K562 (cell line): ENCODE measurements at regions not wholly inside any gene's neighbourhood (a gene's known extent, or its start where the extent isn't known, plus 50 kb on each side); places are given as distances from the start of the nearest gene placed in this dataset.

ENCODE experiments used
- ATAC-seq: fragments of 200-7000 bp; cut with Tn5 transposase; 3 replicates; pipeline ENCODE4 v1.9.1; 2020; ENCODE audit warnings: moderate library complexity
- BruUV-seq: library from RNA; stranded (reverse); fragments of 400-500 nt; replicated peaks from 2 replicates; lab custom pipeline; 2021; lab: Mats Ljungman, UMichigan
- CTCF ChIA-PET: fragments of 300-600 bp; formaldehyde crosslinking; extraction: SDS; loops from one replicate; lab custom pipeline; 2021; ENCODE audit warnings: low intra/inter-chr PET ratio; lab: Yijun Ruan, JAX
- POLR2A ChIA-PET: fragments of 300-600, 350-650 bp; sonication (Branson Sonifier 250); formaldehyde crosslinking; extraction: SDS; loops from one replicate; lab custom pipeline; 2021; ENCODE audit warnings: antibody characterized with exemption, inconsistent platforms; lab: Yijun Ruan, JAX
- DNase-seq, 4 experiments: peaks; one replicate each; pipeline versions ENCODE4 v3.0.0 to v3.0.0-alpha.2; 2011 to 2018; ENCODE audit warnings: low spot score in 3 of 4, mixed read lengths in 3 of 4; ENCODE audit errors: extremely low read depth in 1 of 4
- FAIRE-seq: peaks from 2 replicates; lab custom pipeline; 2011; peaks lifted over from hg19 to GRCh38; lab: Jason Lieb, UNC
- H2AFZ ChIP-seq: 2 replicates; pipeline ENCODE4 v1.6.0; 2011; ENCODE audit warnings: low read depth, low read length, control low read depth, inconsistent platforms
- H3K27ac ChIP-seq: fragments of 200-600 bp; 3 replicates; pipeline ENCODE4 v1.8.0; 2011; ENCODE audit warnings: low read depth, mild to moderate bottlenecking, control low read depth, inconsistent platforms, low read length, moderate library complexity, mixed read lengths; ENCODE audit errors: extremely low read depth
- H3K27me3 ChIP-seq, 2 experiments: fragments of 300-600 bp in 1 of 2; 2 replicates in 1 of 2; 3 replicates in 1 of 2; pipeline versions ENCODE4 v1.6.0 to v1.8.0; 2011; ENCODE audit warnings: inconsistent platforms in 2 of 2, low read length in 2 of 2, mild to moderate bottlenecking in 1 of 2, mixed read lengths in 1 of 2, moderate library complexity in 1 of 2; ENCODE audit not compliant: control insufficient read depth in 2 of 2, insufficient read depth in 2 of 2
- H3K36me3 ChIP-seq: fragments of 300-600 bp; 3 replicates; pipeline ENCODE4 v1.8.0; 2011; ENCODE audit warnings: mild to moderate bottlenecking, low read length, inconsistent platforms; ENCODE audit not compliant: control insufficient read depth, insufficient read depth
- H3K4me1 ChIP-seq, 2 experiments: fragments of 200-600 bp in 1 of 2; replicated peaks in 1 of 2; 2 replicates in 1 of 2; 3 replicates in 1 of 2; pipeline versions ENCODE4 v1.5.1 to v1.8.0; 2011; ENCODE audit warnings: inconsistent platforms in 2 of 2, low read length in 2 of 2, mild to moderate bottlenecking in 1 of 2, mixed read lengths in 1 of 2, moderate library complexity in 1 of 2; ENCODE audit not compliant: control insufficient read depth in 2 of 2, insufficient read depth in 2 of 2
- H3K4me2 ChIP-seq: 2 replicates; pipeline ENCODE4 v1.6.1; 2011; ENCODE audit warnings: low read length, control low read depth, inconsistent platforms, mixed read lengths; ENCODE audit not compliant: insufficient read depth
- H3K4me3 ChIP-seq: fragments of 200-600 bp; sonication (generic), shearing (Covaris generic); 2 replicates; pipeline ENCODE4 v1.5.1; 2016; ENCODE audit warnings: control low read depth, inconsistent platforms
- H3K79me2 ChIP-seq: fragments of 200-600 bp; 3 replicates; pipeline ENCODE4 v1.8.0; 2011; ENCODE audit warnings: low read length, inconsistent platforms; ENCODE audit not compliant: control insufficient read depth, insufficient read depth
- H3K9ac ChIP-seq, 2 experiments: 2 replicates each; pipeline versions ENCODE4 v1.6.0 to v1.6.1; 2011; ENCODE audit warnings: low read depth in 2 of 2, low read length in 2 of 2, control low read depth in 1 of 2, inconsistent platforms in 1 of 2, mild to moderate bottlenecking in 1 of 2, mixed read lengths in 1 of 2; ENCODE audit not compliant: insufficient read depth in 1 of 2
- H3K9me1 ChIP-seq: one replicate; pipeline ENCODE4 v1.6.0; 2011; ENCODE audit warnings: inconsistent platforms, mild to moderate bottlenecking, low read length, moderate library complexity; ENCODE audit not compliant: control insufficient read depth, insufficient read depth
- H3K9me3 ChIP-seq: replicated peaks from 2 replicates; pipeline ENCODE4 v1.5.1; 2011; ENCODE audit warnings: low read depth, low read length, inconsistent platforms; ENCODE audit not compliant: control insufficient read depth, insufficient read depth
- H4K20me1 ChIP-seq: replicated peaks from 2 replicates; pipeline ENCODE4 v1.6.1; 2011; ENCODE audit warnings: low read length, inconsistent platforms, mixed read lengths; ENCODE audit not compliant: control insufficient read depth, insufficient read depth
- ARID2 ChIP-seq: fragments of 450-650 bp; IDR thresholded peaks from 2 replicates; pipeline ENCODE4 v1.6.1; 2017; ENCODE audit warnings: antibody characterized with exemption, mild to moderate bottlenecking
- HCFC1 ChIP-seq: IDR thresholded peaks from 2 replicates; pipeline ENCODE4 v1.6.1; 2012; ENCODE audit warnings: low read depth, low read length, improper control_type of control experiment
- HMG20A ChIP-seq: fragments of 450-650 bp; formaldehyde crosslinking; conservative IDR thresholded peaks from 2 replicates; pipeline ENCODE4 v1.4.0; 2020; ENCODE audit warnings: mild to moderate bottlenecking, mixed read lengths
- JUNB ChIP-seq: fragments of 450-650 bp; formaldehyde crosslinking; conservative IDR thresholded peaks from 2 replicates; pipeline ENCODE4 v1.4.0; 2020; ENCODE audit warnings: mild to moderate bottlenecking
- KDM1A ChIP-seq, 2 experiments: fragments of 450-650 bp; IDR thresholded peaks; 2 replicates each; pipeline ENCODE4 v1.6.1; 2016; ENCODE audit warnings: mild to moderate bottlenecking in 2 of 2
- NUFIP1 ChIP-seq: fragments of 450-650 bp; IDR thresholded peaks from 2 replicates; pipeline ENCODE4 v1.6.1; 2018; ENCODE audit not compliant: partially characterized antibody
- SMAD2 ChIP-seq: fragments of 150-350 bp; IDR thresholded peaks from 2 replicates; pipeline ENCODE4 v1.6.1; 2014; ENCODE audit warnings: low read depth, mild to moderate bottlenecking, low read length
- SMC3 ChIP-seq: conservative IDR thresholded peaks from 2 replicates; pipeline ENCODE4 v1.6.1; 2011; ENCODE audit warnings: low read depth, low read length, improper control_type of control experiment; ENCODE audit not compliant: insufficient read depth
- TAL1 ChIP-seq: fragments of 450-650 bp; IDR thresholded peaks from 2 replicates; pipeline ENCODE4 v1.6.1; 2016; ENCODE audit warnings: mild to moderate bottlenecking
- ZFX ChIP-seq: sonication (generic); formaldehyde crosslinking; IDR thresholded peaks from 2 replicates; pipeline ENCODE4 v1.8.0; 2022; ENCODE audit warnings: mild to moderate bottlenecking, missing genetic modification reagents, moderate library complexity
- WGBS: fragments of 100-300 bp; shearing (Covaris generic); methylation state at CpG from one replicate; pipeline ENCODE4 v1.1.6; 2016; ENCODE audit warnings: low coverage, mixed read lengths; ENCODE audit not compliant: insufficient coverage; ENCODE audit errors: missing lambda C conversion rate; 5-methylcytosine and 5-hydroxymethylcytosine counted together
- in situ Hi-C: fragments of 300-500 bp; cut with MboI; formaldehyde crosslinking; loops from 4 replicates; pipeline ENCODE4 v1.15.0; 2018; ENCODE audit warnings: inconsistent platforms, mixed read lengths
- intact Hi-C: fragments of 100-400 bp; cut with micrococcal nuclease; formaldehyde crosslinking; loops from 2 replicates; pipeline ENCODE4 v1.14.2; 2022

- TF ChIP-seq KDM1A (IDR thresholded peaks at IDR 0.05) (no peak), ARID2 (no peak), HMG20A (CRISPR knock-in tag) (no peak), HCFC1 (no peak), SMC3 (no peak), SMAD2 (no peak), TAL1 (no peak)
- TF ChIP-seq, all 486 proteins: peak for 0
These were observed 1085.0 kb upstream of the ALCAM start (continued) for GRCh38 chr3:104281713-104282112.

- H4K20me1 ChIP-seq: no peaks in the 10 kb centered on the region
- no peaks in the 10 kb centered on the region for H3K9me1 ChIP-seq
- no peaks in the 10 kb centered on the region for H3K79me2 ChIP-seq
- H3K4me1 ChIP-seq: no peaks in the 10 kb centered on the region
- WGBS: 0% methylated on average over 4 of the region's 5 CpGs
- CTCF ChIA-PET: no interaction called here
- BruUV-seq: no TSS peak
- H3K36me3 ChIP-seq: no peaks in the 10 kb centered on the region
- no peak overlapping the region for H3K4me3 ChIP-seq
- POLR2A ChIA-PET: no interaction called here
- H2AFZ ChIP-seq: no peak overlapping the region
- FAIRE-seq (no peak), DNase-seq (no peak), ATAC-seq (no peak)
- TF ChIP-seq ZFX (CRISPR knock-in tag): no peak
- no peak for TF ChIP-seq NUFIP1
- no peak for TF ChIP-seq JUNB (CRISPR knock-in tag)
- H3K4me2 ChIP-seq: no peak overlapping the region
- in situ Hi-C loops (no loop called here), intact Hi-C loops (no loop called here)
- no peaks in the 10 kb centered on the region for H3K27me3 ChIP-seq
- H3K9me3 ChIP-seq: no peaks in the 10 kb centered on the region
- no peak overlapping the region for H3K9ac ChIP-seq
- no peak overlapping the region for H3K27ac ChIP-seq
These were observed 1080.1 kb upstream of the ALCAM start for GRCh38 chr3:104286645-104287044.
